HG03354 (cell line): ENCODE measurements at regions not wholly inside any gene's neighbourhood (a gene's known extent, or its start where the extent isn't known, plus 50 kb on each side); places are given as distances from the start of the nearest gene placed in this dataset.
"Not testable (repeated sequence)": the region's sequence is repeated elsewhere in the genome, so short reads cannot be mapped to it uniquely, and the experiment has no call there.

ENCODE experiments used
- ATAC-seq: cut with Tn5 transposase; IDR thresholded peaks from one replicate; pipeline ENCODE4 v1.9.1; 2021; ENCODE audit warnings: mild to moderate bottlenecking; ENCODE audit not compliant: unreplicated experiment, poor library complexity, severe bottlenecking

DNA sequence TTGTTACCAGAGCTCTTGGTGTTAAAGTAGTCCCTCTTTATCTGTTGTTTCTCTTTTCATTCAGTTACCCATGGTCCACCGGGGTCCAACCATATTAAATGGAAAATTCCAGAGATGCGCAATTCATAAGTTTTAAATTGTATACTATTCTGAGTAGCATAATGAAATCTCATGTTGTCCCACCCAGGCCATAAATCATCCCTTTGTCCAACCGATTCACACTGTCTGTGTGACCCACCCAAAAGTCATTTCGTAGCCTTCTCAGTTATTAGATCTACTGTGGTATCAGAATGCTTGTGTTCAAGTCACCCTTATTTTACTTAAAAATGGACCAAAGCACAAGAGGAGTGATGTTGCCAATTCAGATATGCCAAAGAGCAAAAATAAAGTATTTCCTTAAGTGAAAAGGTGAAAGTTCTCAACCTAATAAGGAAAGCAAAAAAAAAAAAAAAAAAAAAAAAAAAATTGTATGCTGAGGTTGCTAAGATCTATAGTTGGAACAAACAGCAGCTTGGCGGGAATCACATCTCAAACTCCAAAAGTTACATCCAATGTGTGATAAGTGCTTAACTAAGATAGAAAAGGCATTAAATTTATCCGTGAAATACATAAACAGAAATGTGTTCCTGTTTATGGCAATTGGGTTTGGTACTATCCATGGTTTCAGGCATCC lies 106.8 kb upstream of the GPBP1 start:
- ATAC-seq = no peak

GRCh38 chr5:57067597-57067924 lies 106.3 kb upstream of the GPBP1 start:
- ATAC-seq = no peak

DNA sequence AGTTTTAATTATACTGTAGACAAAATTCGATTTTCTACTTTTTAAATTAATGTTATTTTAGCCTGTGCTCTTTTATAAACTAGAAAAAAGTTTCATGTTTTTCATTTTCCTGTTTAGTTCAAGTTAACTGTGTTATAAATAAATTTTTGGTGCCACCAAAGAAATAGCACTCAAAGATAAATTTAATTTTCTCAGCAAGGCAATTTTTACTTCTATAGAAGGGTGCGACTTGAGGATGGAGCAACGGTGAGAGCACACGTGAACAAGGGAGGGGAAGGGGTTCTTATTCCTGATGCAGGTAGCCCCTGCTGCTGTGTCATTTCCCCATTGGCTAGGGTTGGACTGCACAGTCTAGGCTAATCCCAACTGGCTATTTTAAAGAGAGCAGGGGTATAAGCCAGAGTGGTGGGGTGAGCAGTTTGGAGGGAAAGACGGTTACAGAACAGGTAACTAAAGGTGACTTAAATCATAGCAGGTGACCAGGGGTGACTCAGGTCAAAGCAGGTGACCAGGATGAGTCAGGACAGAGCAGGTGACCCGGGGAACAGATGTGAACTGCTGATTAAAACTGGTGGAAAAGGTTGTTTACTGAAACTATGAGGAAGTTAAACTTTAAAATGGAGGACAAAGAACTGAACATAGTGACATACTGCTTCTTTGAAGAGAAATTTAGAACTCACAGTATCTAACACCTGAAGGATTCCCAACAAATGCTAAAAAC lies 104.6 kb upstream of the GPBP1 start:
- ATAC-seq = no peak

- ATAC-seq = no peak
Measured at GRCh38 chr5:57072218-57072892, 101.5 kb upstream of the GPBP1 start.

DNA sequence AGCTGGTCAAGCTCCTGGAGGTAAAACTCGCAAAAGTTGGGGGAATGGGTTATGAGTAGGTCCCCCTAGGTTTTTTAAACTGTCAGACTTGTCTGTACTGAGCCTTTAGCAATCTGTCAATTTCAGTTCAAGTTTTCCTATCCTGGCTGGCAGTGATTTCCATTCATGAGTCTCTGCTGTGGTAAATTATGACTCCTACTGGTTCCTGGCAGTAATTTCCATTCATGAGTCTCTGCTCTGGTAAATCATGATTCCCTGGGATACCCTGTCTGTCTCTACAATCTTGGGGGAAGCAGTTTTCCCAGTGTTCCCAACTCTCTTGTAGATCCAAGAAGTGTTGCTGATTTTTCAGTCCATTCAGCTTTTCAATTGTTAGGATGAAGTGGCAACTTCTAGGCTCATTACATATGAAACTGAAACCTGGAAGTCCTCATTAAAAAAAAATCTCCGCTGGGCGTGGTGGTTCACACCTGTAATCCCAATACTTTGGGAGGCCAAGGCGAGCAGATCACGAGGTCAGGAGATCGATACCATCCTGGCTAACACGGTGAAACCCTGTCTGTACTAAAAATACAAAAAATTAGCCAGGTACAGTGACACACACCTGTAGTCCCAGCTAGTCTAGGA lies 91.3 kb upstream of the GPBP1 start:
- no peak for ATAC-seq

GRCh38 chr5:57085306-57086081 lies 88.4 kb upstream of the GPBP1 start:
- ATAC-seq = no peak

- ATAC-seq = not testable (repeated sequence)
Measured at GRCh38 chr5:57087947-57088346, 85.9 kb upstream of the GPBP1 start.

- ATAC-seq = no peak
Measured at GRCh38 chr5:57094753-57095683, 78.8 kb upstream of the GPBP1 start.

- ATAC-seq = no peak
Measured at GRCh38 chr5:57097526-57097925, 76.3 kb upstream of the GPBP1 start.

- no peak for ATAC-seq
Measured at GRCh38 chr5:57102189-57102904, 71.5 kb upstream of the GPBP1 start.

DNA sequence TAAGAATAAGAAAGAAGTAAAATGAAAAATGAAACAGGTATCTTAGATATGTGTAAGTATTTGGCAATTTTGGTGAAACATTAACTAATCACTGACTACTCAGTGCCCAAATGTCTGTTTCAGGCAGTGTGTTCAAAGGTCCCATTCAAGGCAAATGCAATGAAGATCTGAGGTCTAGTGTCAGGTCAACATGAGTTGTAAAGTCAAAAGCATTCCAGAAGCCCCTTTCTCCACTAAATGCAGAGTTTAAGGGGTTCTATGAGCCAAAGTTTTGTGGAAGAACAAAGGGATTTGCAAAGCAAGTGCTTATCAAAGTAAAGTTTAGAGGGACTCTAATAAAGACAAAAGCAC lies 71.0 kb upstream of the GPBP1 start:
- no peak for ATAC-seq

DNA sequence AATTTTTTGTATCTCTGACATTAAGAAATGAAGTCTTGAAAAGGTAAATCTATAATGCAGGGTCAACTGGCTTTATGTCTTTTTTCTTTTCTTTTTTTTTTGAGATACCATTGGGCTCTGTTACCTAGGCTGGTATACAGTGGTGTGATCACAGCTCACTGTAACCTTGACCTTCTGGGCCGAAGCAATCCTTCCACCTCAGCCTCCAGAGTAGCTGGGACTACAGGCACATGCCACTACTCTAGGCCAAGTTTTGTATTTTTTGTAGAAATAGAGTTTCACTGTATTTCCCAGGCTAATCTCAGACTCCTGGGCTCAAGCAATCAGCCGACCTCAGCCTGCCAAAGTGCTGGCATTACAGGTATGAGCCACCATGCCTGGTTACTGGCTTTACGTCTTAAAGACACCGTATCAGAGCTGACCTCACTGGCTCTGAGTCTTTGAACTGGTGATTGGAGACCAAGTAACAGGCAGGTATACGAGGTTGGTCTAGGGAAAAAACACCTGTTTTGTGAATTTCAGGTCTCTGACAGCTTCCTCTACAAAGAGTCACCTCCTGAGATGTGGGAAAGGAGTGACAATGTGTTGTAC lies 70.4 kb upstream of the GPBP1 start:
- no peak for ATAC-seq

DNA sequence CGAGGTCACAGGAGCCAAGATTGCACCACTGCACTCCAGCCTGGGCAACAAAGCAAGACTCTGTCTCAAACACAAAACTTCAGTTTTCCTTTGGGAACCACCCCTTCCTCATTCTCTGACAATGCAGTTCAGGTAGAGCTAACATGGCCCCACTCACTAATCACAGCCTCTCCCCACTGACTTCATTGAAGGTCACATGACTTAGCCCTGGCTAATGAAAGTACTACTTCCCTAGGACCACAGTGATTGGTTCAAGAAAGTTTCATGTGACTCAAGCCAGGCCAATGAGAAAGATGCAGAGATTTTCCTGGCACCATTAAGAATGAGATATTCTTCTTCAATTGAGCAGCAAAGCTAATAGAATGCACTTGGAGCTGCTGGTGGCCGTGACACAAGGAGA lies 67.2 kb upstream of the GPBP1 start:
- no peak for ATAC-seq

DNA sequence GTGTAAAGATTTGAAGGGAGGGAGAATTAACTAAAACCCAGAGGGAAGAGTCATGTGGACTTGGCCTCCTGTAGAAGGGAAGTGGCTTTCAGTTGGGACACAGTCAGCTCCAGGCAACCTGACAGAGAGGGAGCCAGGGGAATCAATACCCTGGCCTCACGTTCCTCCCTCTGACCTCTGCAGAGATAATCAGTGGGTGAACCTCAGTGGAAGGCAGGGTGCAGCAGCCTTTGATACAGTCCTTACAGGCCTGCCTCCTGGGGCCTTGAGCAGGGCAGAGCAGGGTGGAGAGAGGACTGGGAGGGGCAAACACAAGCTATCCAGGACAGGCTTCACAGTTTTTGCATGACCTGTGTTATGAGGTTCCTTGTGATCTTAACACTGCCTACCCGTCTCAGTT lies 61.9 kb upstream of the GPBP1 start:
- no peak for ATAC-seq

- ATAC-seq = no peak
Measured at GRCh38 chr5:57113481-57113880, 60.4 kb upstream of the GPBP1 start.

- no peak for ATAC-seq
Measured at GRCh38 chr5:57117596-57117995, 56.3 kb upstream of the GPBP1 start.

DNA sequence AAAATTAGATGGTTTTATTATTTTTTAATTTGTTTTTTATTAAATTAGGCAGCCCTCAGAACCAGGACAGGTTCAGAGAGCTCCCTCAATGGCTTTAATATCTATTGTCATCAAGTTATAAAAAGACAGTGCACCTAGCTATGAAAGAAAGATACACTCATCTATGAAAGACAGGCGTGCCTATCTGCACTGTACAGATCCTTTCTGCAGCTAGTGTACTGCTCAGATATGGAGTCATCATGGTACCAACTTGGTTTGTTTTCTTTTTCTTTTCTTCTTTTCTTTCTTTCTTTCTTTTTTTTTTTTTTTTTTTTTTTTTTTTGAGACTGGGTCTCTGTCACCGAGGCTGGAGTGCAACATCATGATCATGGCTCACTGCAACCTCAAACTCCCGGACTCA lies 54.8 kb upstream of the GPBP1 start:
- ATAC-seq = no peak

DNA sequence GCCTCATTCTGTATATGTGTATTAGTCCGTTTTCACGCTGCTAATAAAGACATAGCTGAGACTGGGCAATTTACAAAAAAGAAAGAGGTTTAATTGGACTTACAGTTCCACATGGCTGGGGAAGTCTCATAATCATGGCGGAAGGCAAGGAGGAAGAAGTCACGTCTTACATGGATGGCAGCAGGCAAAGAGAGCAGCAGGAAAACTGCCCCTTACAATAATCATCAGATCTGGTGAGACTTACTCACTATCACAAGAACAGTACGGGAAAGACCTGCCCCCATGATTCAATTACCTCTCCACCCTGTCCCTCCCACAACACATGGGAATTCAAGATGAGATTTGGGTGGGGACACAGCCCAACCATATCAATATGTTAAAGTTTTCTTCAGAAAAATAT lies 49.8 kb upstream of the GPBP1 start:
- ATAC-seq = no peak
